ENCODE measurements at regions not wholly inside any gene's neighbourhood (a gene's known extent, or its start where the extent isn't known, plus 50 kb on each side); places are given as distances from the start of the nearest gene placed in this dataset.

DNA sequence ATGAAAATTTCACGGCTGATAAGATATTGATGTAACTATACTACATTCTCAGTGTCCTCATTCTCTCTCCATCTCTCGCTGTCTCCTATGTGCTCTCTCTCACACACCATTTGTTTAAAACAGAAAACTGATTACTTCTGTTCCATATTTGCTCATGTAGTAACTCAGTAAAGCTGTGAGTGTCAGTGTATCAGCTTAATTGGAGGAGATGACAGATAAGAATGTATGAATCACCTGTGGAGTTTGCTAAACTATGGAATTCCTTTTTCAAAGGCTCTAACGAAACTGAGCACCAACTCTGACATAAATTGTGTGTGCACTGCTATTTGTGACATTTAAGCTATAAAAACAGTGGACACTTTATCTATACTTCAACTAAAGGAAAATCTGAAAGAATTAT is 1080.0 kb downstream of the DSC3 start:
- TF ChIP-seq, protein P1, sequence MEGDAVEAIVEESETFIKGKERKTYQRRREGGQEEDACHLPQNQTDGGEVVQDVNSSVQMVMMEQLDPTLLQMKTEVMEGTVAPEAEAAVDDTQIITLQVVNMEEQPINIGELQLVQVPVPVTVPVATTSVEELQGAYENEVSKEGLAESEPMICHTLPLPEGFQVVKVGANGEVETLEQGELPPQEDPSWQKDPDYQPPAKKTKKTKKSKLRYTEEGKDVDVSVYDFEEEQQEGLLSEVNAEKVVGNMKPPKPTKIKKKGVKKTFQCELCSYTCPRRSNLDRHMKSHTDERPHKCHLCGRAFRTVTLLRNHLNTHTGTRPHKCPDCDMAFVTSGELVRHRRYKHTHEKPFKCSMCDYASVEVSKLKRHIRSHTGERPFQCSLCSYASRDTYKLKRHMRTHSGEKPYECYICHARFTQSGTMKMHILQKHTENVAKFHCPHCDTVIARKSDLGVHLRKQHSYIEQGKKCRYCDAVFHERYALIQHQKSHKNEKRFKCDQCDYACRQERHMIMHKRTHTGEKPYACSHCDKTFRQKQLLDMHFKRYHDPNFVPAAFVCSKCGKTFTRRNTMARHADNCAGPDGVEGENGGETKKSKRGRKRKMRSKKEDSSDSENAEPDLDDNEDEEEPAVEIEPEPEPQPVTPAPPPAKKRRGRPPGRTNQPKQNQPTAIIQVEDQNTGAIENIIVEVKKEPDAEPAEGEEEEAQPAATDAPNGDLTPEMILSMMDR (IDR thresholded peaks at IDR 0.05), result no peak
- TF ChIP-seq EZH2 (IDR thresholded peaks at IDR 0.05), result no peak
